ENCODE measurements at regions not wholly inside any gene's neighbourhood (a gene's known extent, or its start where the extent isn't known, plus 50 kb on each side); places are given as distances from the start of the nearest gene placed in this dataset.

DNA sequence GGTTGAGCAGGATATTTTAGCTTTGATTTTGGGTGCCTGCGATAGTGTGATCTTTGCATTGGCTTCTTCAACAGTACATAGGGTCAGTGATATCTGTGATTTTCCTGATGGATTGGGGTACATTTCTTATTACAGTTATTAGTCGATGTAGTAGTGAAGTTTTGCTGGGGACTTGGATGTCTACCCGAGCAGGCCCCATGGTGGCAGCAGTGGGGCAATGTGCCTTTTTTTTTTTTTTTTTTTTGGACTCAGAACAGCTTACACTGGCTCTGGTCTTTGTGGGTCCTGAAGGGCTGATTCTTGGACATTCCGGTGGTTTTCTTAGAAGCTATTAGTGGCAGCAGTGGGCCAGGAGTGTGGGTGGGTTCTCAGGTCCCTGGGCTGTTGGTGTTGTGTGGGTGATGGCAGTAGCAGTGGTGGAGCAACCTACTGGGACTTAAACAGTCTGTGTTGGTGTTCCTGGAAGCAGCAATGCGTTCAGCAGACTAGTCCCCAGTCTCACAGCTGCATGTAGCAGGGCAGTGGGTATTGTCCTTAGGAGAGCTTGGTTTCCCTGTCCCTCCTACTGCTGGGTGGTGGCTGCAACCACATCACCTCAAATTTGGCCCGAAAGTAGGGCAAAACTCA, 53.7 kb upstream of the SLC4A10 start:
- H4K91ac ChIP-seq (ENCODE audit: insufficient read length, low read depth, low read length) = no peak overlapping the region
- no peak overlapping the region for H3K9ac ChIP-seq (ENCODE audit: extremely low read depth, insufficient read length, low read length)
- no peak overlapping the region for H3K56ac ChIP-seq (ENCODE audit: insufficient read length, low read depth, low read length)
- no peak overlapping the region for H3K14ac ChIP-seq (ENCODE audit: insufficient read depth, low read length)
- H3K9me3 Mint-ChIP-seq = peaks cover 2 to 4% of the 10 kb centered on the region in 2 experiments
- no peak overlapping the region for H3K4me2 ChIP-seq (ENCODE audit: insufficient read depth, insufficient read length, low read length)
- no peak overlapping the region for H2BK5ac ChIP-seq (ENCODE audit: insufficient read length, low read length)
- no peaks in the 10 kb centered on the region for H3K79me2 ChIP-seq (ENCODE audit: insufficient read depth, low read length)
- H3K23ac ChIP-seq (ENCODE audit: insufficient read length, low read depth, low read length) = no peak overlapping the region
- H2BK15ac ChIP-seq (ENCODE audit: low read depth, low read length) = no peak overlapping the region
- no CpG with 5 or more reads among the region's 6 CpGs for WGBS (ENCODE audit: extremely low coverage, insufficient read length, low lambda C conversion rate)
- H3K4ac ChIP-seq (ENCODE audit: low read depth, low read length) = no peak overlapping the region
- no peak overlapping the region for H3K18ac ChIP-seq (ENCODE audit: insufficient read length, low read depth, low read length)
- H3K23me2 ChIP-seq (ENCODE audit: insufficient read length, low read depth, low read length, poor library complexity, severe bottlenecking) = no peaks in the 10 kb centered on the region
- peak overlapping the region in 1 of 3 experiments; percentile 82; a peak in 1 of 7 replicates for H3K27ac Mint-ChIP-seq
- no peak overlapping the region for H3K27ac ChIP-seq (ENCODE audit: insufficient read length, low read depth, low read length)
- H3K4me1 ChIP-seq (ENCODE audit: insufficient read depth, low read length) = no peaks in the 10 kb centered on the region
- no peak overlapping the region for H2BK20ac ChIP-seq (ENCODE audit: low read depth, low read length, poor library complexity, severe bottlenecking)
- no peak overlapping the region for H3K4me3 Mint-ChIP-seq
- no peaks in the 10 kb centered on the region for H3K79me1 ChIP-seq (ENCODE audit: insufficient read depth, low read depth, low read length, poor library complexity, severe bottlenecking)
- DNase-seq = no peak
- peaks cover 2% of the 10 kb centered on the region; the same call in 1 of the 2 replicates for H3K27me3 Mint-ChIP-seq (ENCODE audit: low read depth)
- H4K20me1 ChIP-seq (ENCODE audit: control insufficient read depth, insufficient read depth, insufficient read length) = no peaks in the 10 kb centered on the region
- H2BK120ac ChIP-seq (ENCODE audit: low read depth, low read length, poor library complexity, severe bottlenecking) = no peak overlapping the region
- no peak overlapping the region for H2AK5ac ChIP-seq (ENCODE audit: insufficient read length, low read length)
- no peak overlapping the region for H4K5ac ChIP-seq (ENCODE audit: insufficient read length, low read depth, low read length)
- H2BK12ac ChIP-seq (ENCODE audit: insufficient read length, low read depth, low read length) = no peak overlapping the region
- H3T11ph ChIP-seq (ENCODE audit: low read length) = no peak overlapping the region
- H4K8ac ChIP-seq (replicated peaks; ENCODE audit: insufficient read length, low read depth, low read length) = no peak overlapping the region
- H2AFZ ChIP-seq (ENCODE audit: low read length) = no peak overlapping the region
- TF ChIP-seq, protein P1, sequence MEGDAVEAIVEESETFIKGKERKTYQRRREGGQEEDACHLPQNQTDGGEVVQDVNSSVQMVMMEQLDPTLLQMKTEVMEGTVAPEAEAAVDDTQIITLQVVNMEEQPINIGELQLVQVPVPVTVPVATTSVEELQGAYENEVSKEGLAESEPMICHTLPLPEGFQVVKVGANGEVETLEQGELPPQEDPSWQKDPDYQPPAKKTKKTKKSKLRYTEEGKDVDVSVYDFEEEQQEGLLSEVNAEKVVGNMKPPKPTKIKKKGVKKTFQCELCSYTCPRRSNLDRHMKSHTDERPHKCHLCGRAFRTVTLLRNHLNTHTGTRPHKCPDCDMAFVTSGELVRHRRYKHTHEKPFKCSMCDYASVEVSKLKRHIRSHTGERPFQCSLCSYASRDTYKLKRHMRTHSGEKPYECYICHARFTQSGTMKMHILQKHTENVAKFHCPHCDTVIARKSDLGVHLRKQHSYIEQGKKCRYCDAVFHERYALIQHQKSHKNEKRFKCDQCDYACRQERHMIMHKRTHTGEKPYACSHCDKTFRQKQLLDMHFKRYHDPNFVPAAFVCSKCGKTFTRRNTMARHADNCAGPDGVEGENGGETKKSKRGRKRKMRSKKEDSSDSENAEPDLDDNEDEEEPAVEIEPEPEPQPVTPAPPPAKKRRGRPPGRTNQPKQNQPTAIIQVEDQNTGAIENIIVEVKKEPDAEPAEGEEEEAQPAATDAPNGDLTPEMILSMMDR (conservative IDR thresholded peaks at IDR 0.05) = peak; percentile 59
- H3K36me3 Mint-ChIP-seq (ENCODE audit: insufficient read depth in 1 of 3, low read depth in 3 of 3) = no peaks in the 10 kb centered on the region
- no peaks in the 10 kb centered on the region for H3K9me3 ChIP-seq (ENCODE audit: control insufficient read depth, low read depth, low read length)
- H3K4me1 Mint-ChIP-seq = no peaks in the 10 kb centered on the region
- H3K27me3 ChIP-seq (ENCODE audit: insufficient read depth, low read length) = no peaks in the 10 kb centered on the region

Data from H9 (cell line).